Colonic mucosa (tissue), 4 donors: ENCODE measurements at regions not wholly inside any gene's neighbourhood (a gene's known extent, or its start where the extent isn't known, plus 50 kb on each side); places are given as distances from the start of the nearest gene placed in this dataset.

Source experiments
- DNase-seq: peaks from one replicate; pipeline ENCODE4 v3.0.0-alpha.2; 2020
- H3K27ac ChIP-seq: fragments of 200-600 bp; one replicate; pipeline ENCODE4 v1.8.0; 2021
- H3K27me3 ChIP-seq: fragments of 200-600 bp; one replicate; pipeline ENCODE4 v1.8.0; 2021
- H3K36me3 ChIP-seq: fragments of 200-600 bp; one replicate; pipeline ENCODE4 v1.8.0; 2021
- H3K4me1 ChIP-seq: fragments of 200-600 bp; one replicate; pipeline ENCODE4 v1.8.0; 2021; ENCODE audit warnings: mild to moderate bottlenecking
- H3K4me3 ChIP-seq: fragments of 200-600 bp; one replicate; pipeline ENCODE4 v1.8.0; 2021
- H3K9ac ChIP-seq, 2 donors: one replicate each; pipeline ENCODE4 v1.7.0; 2013; ENCODE audit warnings: control low read depth in 2 of 2, low read depth in 2 of 2, low read length in 2 of 2
- H3K9me3 ChIP-seq: fragments of 200-600 bp; one replicate; pipeline ENCODE4 v1.8.0; 2021
- intact Hi-C: fragments of 100-400 bp; cut with DNase I; formaldehyde crosslinking; loops from one replicate; pipeline ENCODE4 v1.14.1; 2022
- TF ChIP-seq, protein P1 (sequence below): fragments of 200-600 bp; IDR thresholded peaks from one replicate; pipeline ENCODE4 v1.8.0; 2022; ENCODE audit warnings: antibody characterized with exemption, mild to moderate bottlenecking
- donor health status: healthy.
- donor health status: DM: no; HTN: no; CAD: no.
- donor health status: DM: no; HTN: no; CAD: no.

DNA sequence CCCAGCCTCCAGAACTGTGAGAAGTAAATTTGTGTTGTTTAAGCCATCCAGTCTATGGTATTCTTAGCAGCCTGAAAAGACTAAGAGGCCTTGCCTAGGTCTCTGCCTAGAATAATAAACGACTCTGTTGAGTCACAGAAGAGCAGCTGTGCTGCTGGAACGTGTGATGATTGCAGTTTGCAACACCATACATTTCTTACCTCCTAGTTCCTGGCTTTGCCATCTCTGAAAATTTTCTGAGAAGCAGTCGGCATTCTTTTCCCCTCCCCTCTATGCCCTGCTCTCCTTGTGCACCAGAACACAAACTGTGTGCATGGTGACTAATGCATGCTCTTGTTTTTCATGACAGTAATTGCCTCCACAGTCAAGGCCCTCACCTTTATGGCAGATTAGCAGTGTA is 301.3 kb downstream of the IL20RB start:
- DNase-seq: no peak
- Histone ChIP-seq H3K9ac (no peak overlapping the region), H3K9me3 (no peaks in the 10 kb centered on the region), H3K36me3 (no peaks in the 10 kb centered on the region), H3K27ac (no peak overlapping the region), H3K27me3 (no peaks in the 10 kb centered on the region), H3K4me1 (no peaks in the 10 kb centered on the region), H3K4me3 (no peak overlapping the region)
- TF ChIP-seq, protein P1, sequence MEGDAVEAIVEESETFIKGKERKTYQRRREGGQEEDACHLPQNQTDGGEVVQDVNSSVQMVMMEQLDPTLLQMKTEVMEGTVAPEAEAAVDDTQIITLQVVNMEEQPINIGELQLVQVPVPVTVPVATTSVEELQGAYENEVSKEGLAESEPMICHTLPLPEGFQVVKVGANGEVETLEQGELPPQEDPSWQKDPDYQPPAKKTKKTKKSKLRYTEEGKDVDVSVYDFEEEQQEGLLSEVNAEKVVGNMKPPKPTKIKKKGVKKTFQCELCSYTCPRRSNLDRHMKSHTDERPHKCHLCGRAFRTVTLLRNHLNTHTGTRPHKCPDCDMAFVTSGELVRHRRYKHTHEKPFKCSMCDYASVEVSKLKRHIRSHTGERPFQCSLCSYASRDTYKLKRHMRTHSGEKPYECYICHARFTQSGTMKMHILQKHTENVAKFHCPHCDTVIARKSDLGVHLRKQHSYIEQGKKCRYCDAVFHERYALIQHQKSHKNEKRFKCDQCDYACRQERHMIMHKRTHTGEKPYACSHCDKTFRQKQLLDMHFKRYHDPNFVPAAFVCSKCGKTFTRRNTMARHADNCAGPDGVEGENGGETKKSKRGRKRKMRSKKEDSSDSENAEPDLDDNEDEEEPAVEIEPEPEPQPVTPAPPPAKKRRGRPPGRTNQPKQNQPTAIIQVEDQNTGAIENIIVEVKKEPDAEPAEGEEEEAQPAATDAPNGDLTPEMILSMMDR: no peak
- intact Hi-C loops: no loop called here

DNA sequence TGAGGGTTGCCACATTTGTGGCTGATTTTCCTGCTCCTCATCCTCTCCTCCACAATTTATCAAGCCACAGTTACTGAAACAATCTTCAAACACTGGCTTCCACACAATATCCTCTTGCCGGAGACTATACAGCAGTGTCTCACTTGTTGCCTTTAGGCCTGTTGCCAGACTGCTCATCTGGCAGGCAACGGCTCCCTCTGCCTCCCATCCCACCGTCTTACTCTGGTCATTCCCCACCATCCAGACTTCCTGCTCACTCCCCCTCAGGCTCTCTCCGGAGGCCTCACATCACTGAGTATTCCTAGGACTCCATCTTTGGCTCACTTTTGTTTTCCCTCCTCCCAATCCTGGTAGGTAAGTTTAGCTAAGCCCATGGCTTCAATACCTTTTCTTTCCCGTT is 301.9 kb downstream of the IL20RB start:
- no peaks in the 10 kb centered on the region for H3K27me3 ChIP-seq
- TF ChIP-seq, protein P1: no peak
- DNase-seq: no peak
- H3K9me3 ChIP-seq: no peaks in the 10 kb centered on the region
- no peak overlapping the region for H3K4me3 ChIP-seq
- no peak overlapping the region for H3K9ac ChIP-seq
- intact Hi-C loops: no loop called here
- no peaks in the 10 kb centered on the region for H3K4me1 ChIP-seq
- no peaks in the 10 kb centered on the region for H3K36me3 ChIP-seq
- no peak overlapping the region for H3K27ac ChIP-seq

DNA sequence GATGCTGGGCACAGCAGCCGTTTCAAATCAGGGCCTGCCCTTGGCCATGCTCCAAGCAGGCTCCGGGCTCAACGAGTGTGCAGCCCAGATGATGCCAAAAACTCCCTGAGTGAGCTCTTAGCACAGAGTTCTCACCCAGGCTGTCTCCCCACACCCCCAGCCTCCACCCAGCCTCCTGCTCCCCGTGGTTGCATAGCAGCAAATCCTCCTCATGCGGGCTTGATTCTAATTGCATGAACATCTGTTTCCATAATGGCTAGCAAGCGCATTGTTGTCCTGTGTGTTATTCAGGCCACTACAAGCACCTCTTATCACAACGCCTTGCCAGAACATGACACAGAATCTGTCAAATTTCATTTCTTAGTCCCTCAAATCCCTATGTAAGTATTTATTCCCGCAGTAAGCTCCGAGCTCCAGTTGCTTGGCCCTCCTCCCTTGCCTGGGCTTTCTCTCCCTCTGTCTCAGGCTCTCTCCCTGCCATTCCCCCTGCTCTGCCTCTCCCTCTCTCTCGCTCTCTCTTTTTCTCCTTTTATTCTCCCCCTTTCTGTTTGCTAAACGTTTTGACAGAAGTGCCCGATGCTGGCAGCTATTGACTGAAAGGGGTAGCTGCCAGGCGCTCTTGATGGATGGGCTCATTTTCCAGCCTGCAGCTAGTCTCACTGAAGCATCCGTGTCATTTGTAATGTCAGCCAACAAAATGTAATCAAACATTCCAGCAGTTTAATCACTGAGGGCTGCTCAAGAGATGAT is 306.5 kb downstream of the IL20RB start:
- H3K4me3 ChIP-seq: no peak overlapping the region
- H3K4me1 ChIP-seq: no peaks in the 10 kb centered on the region
- intact Hi-C loops: no loop called here
- H3K9ac ChIP-seq: no peak overlapping the region
- no peak overlapping the region for H3K27ac ChIP-seq
- H3K36me3 ChIP-seq: no peaks in the 10 kb centered on the region
- H3K27me3 ChIP-seq: no peaks in the 10 kb centered on the region
- H3K9me3 ChIP-seq: no peaks in the 10 kb centered on the region
- DNase-seq: peak; percentile 22
- TF ChIP-seq, protein P1: no peak

DNA sequence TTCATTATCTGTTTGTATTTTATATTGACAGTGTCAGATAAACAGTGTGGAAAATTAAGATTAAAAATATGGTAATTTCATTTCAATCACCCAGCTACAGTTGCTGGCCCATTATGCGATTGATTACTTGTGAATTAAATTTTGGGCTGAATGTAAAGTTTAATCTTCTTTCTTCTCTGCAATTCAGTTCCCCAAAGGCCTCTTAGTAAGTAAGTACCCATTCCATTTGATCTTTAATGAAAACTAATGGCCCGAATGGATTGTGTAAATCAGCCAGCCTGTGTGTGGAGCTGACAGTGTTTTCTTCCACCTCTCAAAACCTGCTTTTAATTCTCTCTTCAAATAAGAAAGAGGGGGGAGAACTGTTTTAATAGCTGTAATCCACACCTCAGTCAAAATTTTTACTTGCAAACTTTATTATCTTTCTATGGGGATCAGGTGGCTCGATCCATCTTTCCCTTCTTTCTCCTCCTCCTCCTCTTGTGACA is 307.1 kb downstream of the IL20RB start:
- Histone ChIP-seq H3K9ac (no peak overlapping the region), H3K36me3 (no peaks in the 10 kb centered on the region), H3K27me3 (no peaks in the 10 kb centered on the region), H3K9me3 (no peaks in the 10 kb centered on the region), H3K27ac (no peak overlapping the region), H3K4me1 (no peaks in the 10 kb centered on the region), H3K4me3 (no peak overlapping the region)
- no peak for DNase-seq
- intact Hi-C loops: no loop called here
- TF ChIP-seq, protein P1: no peak

DNA sequence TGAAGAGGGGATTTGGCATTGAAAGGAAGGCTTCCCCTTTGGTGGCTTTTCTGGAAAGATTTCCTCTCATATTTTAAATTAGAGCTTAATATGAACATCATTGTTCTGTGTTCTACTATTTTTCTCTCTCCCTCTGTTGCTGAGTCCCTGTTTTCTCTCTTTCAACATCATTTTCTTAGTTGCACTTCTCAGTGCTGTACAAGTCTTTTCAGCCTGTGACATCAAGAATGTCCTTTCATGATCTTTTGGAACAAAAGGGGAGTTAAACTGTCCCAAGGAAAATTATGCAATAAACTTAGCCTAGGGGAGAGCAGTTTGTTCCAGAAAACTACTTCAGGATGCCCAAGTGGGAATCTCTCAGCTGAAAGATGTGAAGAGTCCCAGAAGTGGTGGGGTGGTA is 325.1 kb downstream of the IL20RB start:
- H3K4me3 ChIP-seq: no peak overlapping the region
- H3K27ac ChIP-seq: no peak overlapping the region
- H3K4me1 ChIP-seq: no peaks in the 10 kb centered on the region
- no peaks in the 10 kb centered on the region for H3K9me3 ChIP-seq
- H3K36me3 ChIP-seq: no peaks in the 10 kb centered on the region
- no peaks in the 10 kb centered on the region for H3K27me3 ChIP-seq
- DNase-seq: no peak
- H3K9ac ChIP-seq: no peak overlapping the region
- intact Hi-C loops: no loop called here
- TF ChIP-seq, protein P1: no peak
